GM12875 (cell line): ENCODE measurements at regions not wholly inside any gene's neighbourhood (a gene's known extent, or its start where the extent isn't known, plus 50 kb on each side); places are given as distances from the start of the nearest gene placed in this dataset.
"Not testable (repeated sequence)": the region's sequence is repeated elsewhere in the genome, so short reads cannot be mapped to it uniquely, and the experiment has no call there.

ENCODE experiments used
- H3K4me3 ChIP-seq: one replicate; pipeline ENCODE4 v1.5.1; 2011; ENCODE audit warnings: low read depth, low read length, control low read depth
- CTCF ChIP-seq: IDR thresholded peaks from 2 replicates; pipeline ENCODE4 v1.5.1; 2011; ENCODE audit warnings: low read depth, mild to moderate bottlenecking, control low read depth, inconsistent platforms, low read length, moderate library complexity, borderline replicate concordance; ENCODE audit not compliant: insufficient read depth

DNA sequence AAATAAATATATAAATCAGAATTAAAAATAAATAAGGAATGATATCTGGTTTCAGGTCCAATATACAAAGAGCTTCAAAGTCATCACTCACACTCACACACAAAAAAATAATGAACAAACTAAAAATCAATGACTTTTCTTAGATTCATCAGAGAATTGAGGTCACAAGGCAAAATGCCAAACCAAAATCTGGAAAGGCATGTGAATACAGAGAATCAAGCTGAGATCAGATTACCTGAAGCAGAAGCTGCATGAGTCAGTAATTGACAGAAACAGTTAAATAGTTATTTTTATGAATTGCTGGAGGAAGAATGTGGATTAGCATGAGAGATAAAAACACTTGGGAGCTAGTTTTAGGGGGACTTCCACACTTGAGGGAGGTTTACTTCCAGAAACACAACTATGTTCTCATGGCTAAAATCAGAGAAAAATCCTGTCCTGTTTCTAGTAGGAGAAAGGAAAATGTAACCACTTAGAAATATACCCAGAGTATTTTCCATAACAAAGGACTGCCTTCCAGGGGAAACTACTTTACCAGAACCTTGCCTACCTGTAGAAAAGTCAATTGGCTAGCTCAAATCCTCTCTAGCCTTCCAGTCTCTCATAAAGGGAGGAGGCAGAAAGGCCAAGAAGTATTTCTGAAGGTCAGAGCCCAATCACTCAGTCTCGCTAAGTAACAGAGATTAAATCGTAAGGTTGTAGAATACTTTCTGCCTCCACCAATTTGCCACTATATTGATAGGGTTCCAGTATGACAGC is 536.6 kb upstream of the NR5A2 start:
- no peak overlapping the region for H3K4me3 ChIP-seq
- no peak for TF ChIP-seq CTCF

DNA sequence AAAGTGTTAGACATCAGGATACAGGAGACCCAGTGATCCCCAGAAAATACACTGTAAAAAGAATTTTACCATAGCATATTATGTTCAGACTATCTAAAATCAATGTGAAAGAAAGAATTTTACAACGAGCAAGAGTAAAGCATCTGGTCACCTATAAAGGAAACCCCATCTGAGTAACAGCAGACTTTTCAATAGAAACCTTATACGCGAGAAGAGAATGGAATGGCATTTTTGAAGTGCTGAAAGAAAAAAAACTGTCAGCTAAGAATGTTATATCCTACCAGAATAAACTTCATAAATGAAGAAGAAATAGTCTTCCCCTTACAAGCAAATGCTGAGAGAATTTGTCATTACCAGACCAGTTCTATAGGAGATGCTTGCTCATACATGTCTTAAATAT is 532.1 kb upstream of the NR5A2 start:
- no peak overlapping the region for H3K4me3 ChIP-seq
- TF ChIP-seq CTCF, result no peak

DNA sequence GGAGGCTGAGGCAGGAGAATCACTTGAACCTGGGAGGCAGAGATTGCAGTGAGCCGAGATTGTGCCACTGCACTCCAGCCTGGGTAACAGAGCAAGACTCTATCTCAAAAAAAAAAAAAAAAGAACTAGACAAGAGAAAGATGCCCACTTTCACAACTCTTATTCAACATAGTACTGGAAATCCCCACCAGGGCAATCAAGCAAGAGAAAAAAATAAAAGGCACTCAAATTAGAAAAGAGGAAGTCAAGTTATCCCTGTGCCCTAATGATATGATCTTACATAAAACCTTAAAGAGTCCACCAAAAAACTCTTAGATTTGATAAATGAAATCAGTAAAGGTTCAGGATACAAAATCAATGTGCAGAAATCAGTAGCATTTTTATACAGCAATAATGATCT is 528.7 kb upstream of the NR5A2 start:
- H3K4me3 ChIP-seq, result not testable (repeated sequence)

DNA sequence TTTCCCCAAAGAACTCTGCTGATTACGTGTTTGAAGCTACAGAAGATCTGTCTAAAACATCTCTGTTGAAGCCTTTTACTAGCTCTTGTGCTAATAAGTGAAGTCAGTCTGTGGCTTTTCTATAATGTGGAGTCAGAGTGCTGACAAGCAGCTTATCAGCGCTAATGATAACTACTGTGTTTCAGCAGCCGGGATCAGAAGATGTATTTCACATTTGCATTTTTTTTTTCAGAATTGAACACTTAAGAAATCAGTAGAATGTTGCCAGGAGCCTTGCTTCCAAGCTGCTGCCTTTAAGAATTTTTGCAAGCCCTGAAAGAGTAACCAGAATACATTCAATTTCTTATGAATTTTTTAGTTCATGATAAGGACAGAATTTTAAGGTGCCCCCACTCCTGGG is 519.4 kb upstream of the NR5A2 start:
- no peak overlapping the region for H3K4me3 ChIP-seq
- no peak for TF ChIP-seq CTCF

DNA sequence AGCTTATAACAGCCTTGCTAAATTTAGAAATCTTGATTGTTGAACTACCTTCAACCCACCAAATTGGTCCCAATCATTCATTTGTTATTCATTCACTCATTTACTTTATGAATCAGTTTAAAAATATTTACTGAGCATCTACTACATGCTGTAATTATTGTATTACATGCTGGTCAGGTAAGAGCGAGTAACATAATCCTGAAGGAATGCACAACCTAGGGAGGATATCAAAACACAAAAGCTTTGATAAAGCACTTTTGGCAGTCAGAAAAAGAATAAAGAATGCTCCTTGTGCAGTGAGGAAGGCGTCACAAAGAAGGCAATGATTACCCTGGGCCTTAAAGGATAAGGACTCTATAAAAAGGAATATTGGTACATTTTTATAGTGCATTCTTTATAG is 518.9 kb upstream of the NR5A2 start:
- no peak for TF ChIP-seq CTCF
- no peak overlapping the region for H3K4me3 ChIP-seq

- no peak overlapping the region for H3K4me3 ChIP-seq
- no peak for TF ChIP-seq CTCF
Measured at GRCh38 chr1:199509456-199509855, 518.1 kb upstream of the NR5A2 start.

GRCh38 chr1:199510314-199510713 is 517.2 kb upstream of the NR5A2 start:
- no peak overlapping the region for H3K4me3 ChIP-seq
- TF ChIP-seq CTCF, result no peak
